ENCODE measurements at regions not wholly inside any gene's neighbourhood (a gene's known extent, or its start where the extent isn't known, plus 50 kb on each side); places are given as distances from the start of the nearest gene placed in this dataset.

GRCh38 chr13:64160479-64160878, 2744.8 kb upstream of the PCDH20 start:
- TF ChIP-seq CTCF (IDR thresholded peaks at IDR 0.05) (no peak), POLR2A (IDR thresholded peaks at IDR 0.05) (no peak)
